NT2/D1 (cell line): ENCODE measurements at regions not wholly inside any gene's neighbourhood (a gene's known extent, or its start where the extent isn't known, plus 50 kb on each side); places are given as distances from the start of the nearest gene placed in this dataset.

ENCODE experiments used
- YY1 ChIP-seq: IDR thresholded peaks from 2 replicates; pipeline ENCODE4 v1.6.1; 2011; ENCODE audit not compliant: insufficient read length, insufficient read depth
- ZNF274 ChIP-seq: IDR thresholded peaks from 2 replicates; pipeline ENCODE4 v1.6.1; 2011; ENCODE audit warnings: mild to moderate bottlenecking, low read depth, low read length

DNA sequence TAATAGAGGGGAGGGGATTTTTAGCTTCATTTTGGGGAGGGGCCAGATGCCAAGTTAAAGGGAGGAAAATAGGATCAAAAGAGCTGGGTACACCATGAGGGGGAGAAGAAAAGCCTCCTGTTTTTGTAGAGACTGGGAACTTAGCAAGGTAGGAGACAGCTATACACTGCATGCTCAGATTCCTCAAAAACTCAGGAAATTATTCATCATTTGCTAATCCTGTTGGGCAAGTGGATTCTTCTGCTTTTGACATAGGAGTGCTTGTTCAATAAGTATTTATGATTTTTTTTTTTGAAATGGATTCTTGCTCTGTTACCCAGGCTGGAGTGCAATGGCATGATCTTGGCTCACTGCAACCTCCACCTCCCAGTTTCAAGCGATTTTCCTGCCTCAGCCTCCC lies 73.4 kb downstream of the LYZL2 start:
- no peak for TF ChIP-seq ZNF274
- no peak for TF ChIP-seq YY1
